Heart right ventricle (tissue), 16 donors: ENCODE measurements at regions not wholly inside any gene's neighbourhood (a gene's known extent, or its start where the extent isn't known, plus 50 kb on each side); places are given as distances from the start of the nearest gene placed in this dataset.

Experiments used
- ATAC-seq, 8 donors: fragments of 200-7000 bp; cut with Tn5 transposase; one replicate each; pipeline ENCODE4 v1.9.1; 2020; ENCODE audit warnings: mild to moderate bottlenecking in 8 of 8, moderate library complexity in 8 of 8, moderate number of reproducible peaks in 1 of 8
- DNase-seq, 2 donors: peaks; one replicate each; pipeline ENCODE4 v3.0.0-alpha.2; 2020
- H3K27ac ChIP-seq, 10 donors: fragments of 200-600 bp; sonication (generic) in 2 of 10; one replicate each; pipeline versions ENCODE4 v1.5.0 to v1.8.0; 2020 to 2022; ENCODE audit warnings: mild to moderate bottlenecking in 3 of 10
- H3K27me3 ChIP-seq, 7 donors: fragments of 200-600 bp; one replicate each; pipeline ENCODE4 v1.8.0; 2021 to 2022; ENCODE audit warnings: mild to moderate bottlenecking in 2 of 7
- H3K36me3 ChIP-seq, 9 donors: fragments of 200-600 bp; sonication (generic) in 1 of 9; one replicate each; pipeline versions ENCODE4 v1.5.0 to v1.8.0; 2020 to 2022; ENCODE audit warnings: mild to moderate bottlenecking in 2 of 9
- H3K4me1 ChIP-seq, 9 donors: fragments of 200-600 bp; sonication (generic) in 1 of 9; one replicate each; pipeline versions ENCODE4 v1.5.0 to v1.8.0; 2020 to 2022; ENCODE audit warnings: mild to moderate bottlenecking in 4 of 9
- H3K4me3 ChIP-seq, 10 donors: fragments of 200-600 bp; sonication (generic) in 2 of 10; one replicate each; pipeline versions ENCODE4 v1.5.0 to v1.8.0; 2020 to 2022; ENCODE audit warnings: mild to moderate bottlenecking in 7 of 10, moderate library complexity in 2 of 10
- H3K9me3 ChIP-seq, 11 donors: fragments of 200-600 bp in 10 of 11; sonication (generic) in 2 of 11; one replicate each; pipeline versions ENCODE4 v1.5.0 to v1.8.0; 2013 to 2022; ENCODE audit warnings: mild to moderate bottlenecking in 2 of 11, control low read depth in 1 of 11, moderate library complexity in 1 of 11
- WGBS, 2 donors: extraction: QIAGEN DNeasy Blood & Tissue Kit; methylation state at CpG; one replicate each; pipeline ENCODE4 v1.1.7; 2013; ENCODE audit warnings: inconsistent platforms in 1 of 2; 5-methylcytosine and 5-hydroxymethylcytosine counted together
- intact Hi-C, 10 donors: fragments of 100-400 bp; cut with DNase I; formaldehyde crosslinking; loops; one replicate each; pipeline versions ENCODE4 v1.11.1 to v1.14.2; 2022
- TF ChIP-seq, protein P1 (sequence below), 9 donors: fragments of 200-600 bp; sonication (generic) in 2 of 9; IDR thresholded peaks; one replicate each; pipeline versions ENCODE4 v1.5.0 to v1.8.0; 2021 to 2022; ENCODE audit warnings: antibody characterized with exemption in 9 of 9, mild to moderate bottlenecking in 5 of 9, moderate library complexity in 1 of 9
- donor health status: Arrhythmogenic right ventricular cardiomyopathy.
- donor health status: ischemic (EF 13 %, LVEDD 7.1; RV severe dilation, severe dysfunction).
- donor health status: healthy with polysubstance abuse.
- donor health status: DM: no; HTN: yes; CAD: no.
- donor health status: DM: no; HTN: no; CAD: no.
- donor health status: ischemic (EF 25% LVEDD 6.9; RV normal size, moderate dysfunction).
- donor health status: ischemic (EF 25% LVEDD 5.7; RV mildly dilated, moderate dysfunction).
- donor health status: healthy.
- donor health status: DM: yes; HTN: yes; CAD: no.
- donor health status: Ischemic cardiomyopathy.
- donor health status: ischemic (EF 35%, LVEDD 5.7; RV mildly dilated, moderate dysfunction).
- donor health status: nonischemic (EF 11% LVEDD 7.7; RV severe dilation, severe dysfunction).
- donor health status: DM: yes; HTN: yes; CAD: no.
- donor health status: PGD.
- donor health status: ischemic (EF 29% LVEDD 5.4; RV normal size, mild dysfunction).
- donor health status: nonischemic (EF 23%, LVEDD 6.1; RV moderate dilation, normal function).

- TF ChIP-seq, protein P1, sequence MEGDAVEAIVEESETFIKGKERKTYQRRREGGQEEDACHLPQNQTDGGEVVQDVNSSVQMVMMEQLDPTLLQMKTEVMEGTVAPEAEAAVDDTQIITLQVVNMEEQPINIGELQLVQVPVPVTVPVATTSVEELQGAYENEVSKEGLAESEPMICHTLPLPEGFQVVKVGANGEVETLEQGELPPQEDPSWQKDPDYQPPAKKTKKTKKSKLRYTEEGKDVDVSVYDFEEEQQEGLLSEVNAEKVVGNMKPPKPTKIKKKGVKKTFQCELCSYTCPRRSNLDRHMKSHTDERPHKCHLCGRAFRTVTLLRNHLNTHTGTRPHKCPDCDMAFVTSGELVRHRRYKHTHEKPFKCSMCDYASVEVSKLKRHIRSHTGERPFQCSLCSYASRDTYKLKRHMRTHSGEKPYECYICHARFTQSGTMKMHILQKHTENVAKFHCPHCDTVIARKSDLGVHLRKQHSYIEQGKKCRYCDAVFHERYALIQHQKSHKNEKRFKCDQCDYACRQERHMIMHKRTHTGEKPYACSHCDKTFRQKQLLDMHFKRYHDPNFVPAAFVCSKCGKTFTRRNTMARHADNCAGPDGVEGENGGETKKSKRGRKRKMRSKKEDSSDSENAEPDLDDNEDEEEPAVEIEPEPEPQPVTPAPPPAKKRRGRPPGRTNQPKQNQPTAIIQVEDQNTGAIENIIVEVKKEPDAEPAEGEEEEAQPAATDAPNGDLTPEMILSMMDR (IDR thresholded peaks at IDR 0.05), result no peak
- Histone ChIP-seq H3K36me3 (no peaks in the 10 kb centered on the region), H3K27me3 (no peaks in the 10 kb centered on the region), H3K4me1 (peaks cover 0 to 30% (median 4%) of the 10 kb centered on the region in 9 donors), H3K4me3 (peak overlapping the region in 1 of 10 donors; percentile 7), H3K27ac (peak overlapping the region in 4 of 10 donors; percentile 6 to 75 (median 51)), H3K9me3 (peaks cover 0 to 6% (median 0%) of the 10 kb centered on the region in 11 donors)
- ATAC-seq, result peak in 5 of 8 donors; percentile 43 to 85 (median 58)
- intact Hi-C loops, result loop anchor here in 2 of 10 donors (10.0 kb wide), 2 partner anchors 55 to 65 kb away; partner anchors contain the start of gene BLID (in 1 of the 2)
- DNase-seq, result no peak
- WGBS, 2 donors, result 52 to 55% methylated on average over 8 of the region's 8 CpGs
Measured at GRCh38 chr11:122179961-122180834, 64.2 kb upstream of the BLID start.

DNA sequence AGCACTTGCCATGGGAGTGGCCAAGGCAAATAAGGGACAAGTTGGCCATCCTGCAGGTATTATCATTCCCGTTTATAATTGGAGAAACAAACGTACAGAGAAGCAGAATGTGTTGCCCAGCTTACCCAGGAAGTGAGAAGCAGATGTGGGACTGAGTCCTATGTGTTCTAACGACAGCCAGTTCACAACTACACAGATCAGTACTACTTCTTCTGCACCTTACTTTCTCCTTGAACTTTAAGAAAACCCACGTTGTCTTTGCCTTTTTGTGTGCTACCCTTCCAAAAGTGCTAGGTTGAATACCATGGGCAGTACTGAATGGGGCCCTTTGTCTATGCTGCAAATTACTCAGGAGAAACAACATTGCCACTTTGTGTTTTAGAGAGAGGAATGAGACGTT, 62.8 kb upstream of the BLID start:
- H3K27me3 ChIP-seq, result no peaks in the 10 kb centered on the region
- H3K4me1 ChIP-seq, result peaks cover 0 to 30% (median 4%) of the 10 kb centered on the region in 9 donors
- DNase-seq (no peak), ATAC-seq (no peak)
- intact Hi-C loops, result loop anchor here in 1 of 10 donors (10.0 kb wide), 1 partner anchor 64 kb away; the partner anchor contains the start of gene BLID
- TF ChIP-seq, protein P1 (IDR thresholded peaks at IDR 0.05), result no peak
- H3K27ac ChIP-seq, result peak overlapping the region in 1 of 10 donors; percentile 75
- H3K36me3 ChIP-seq, result no peaks in the 10 kb centered on the region
- no peaks in the 10 kb centered on the region for H3K9me3 ChIP-seq
- 66 to 75% methylated on average over 5 of the region's 5 CpGs for WGBS, 2 donors
- no peak overlapping the region for H3K4me3 ChIP-seq

DNA sequence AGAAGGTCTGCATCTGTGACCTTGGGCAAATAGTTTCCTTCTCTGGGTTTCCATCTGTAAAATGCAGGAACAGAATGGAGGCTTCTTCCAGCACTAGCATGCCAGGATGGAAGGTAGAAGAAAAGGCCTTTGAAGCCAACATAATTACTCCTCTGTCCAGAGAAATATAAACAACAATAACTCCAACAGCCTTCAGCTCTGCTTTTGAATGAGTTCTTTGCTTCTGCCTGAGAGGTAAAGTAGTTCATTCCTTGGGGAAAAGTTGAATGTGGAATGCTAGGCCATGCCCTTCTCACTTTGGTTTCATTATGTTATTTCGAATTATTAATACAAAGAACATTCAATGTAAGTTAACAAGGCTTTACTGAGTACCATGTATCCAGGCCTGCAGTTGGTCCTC, 61.2 kb upstream of the BLID start:
- H3K27me3 ChIP-seq, result no peaks in the 10 kb centered on the region
- TF ChIP-seq, protein P1 (IDR thresholded peaks at IDR 0.05), result no peak
- DNase-seq (no peak), ATAC-seq (no peak)
- H3K9me3 ChIP-seq, result no peaks in the 10 kb centered on the region
- no peak overlapping the region for H3K4me3 ChIP-seq
- peaks cover 0 to 30% (median 4%) of the 10 kb centered on the region in 9 donors for H3K4me1 ChIP-seq
- no peak overlapping the region for H3K27ac ChIP-seq
- intact Hi-C loops, result loop anchor here in 1 of 10 donors (10.0 kb wide), 1 partner anchor 62 kb away; the partner anchor contains the start of gene BLID
- 87 to 96% methylated on average over 1 of the region's 1 CpG for WGBS, 2 donors
- H3K36me3 ChIP-seq, result no peaks in the 10 kb centered on the region

GRCh38 chr11:122176651-122177050, 60.6 kb upstream of the BLID start:
- H3K36me3 ChIP-seq, result no peaks in the 10 kb centered on the region
- H3K27ac ChIP-seq, result no peak overlapping the region
- peaks cover 0 to 26% (median 4%) of the 10 kb centered on the region in 9 donors for H3K4me1 ChIP-seq
- no peaks in the 10 kb centered on the region for H3K9me3 ChIP-seq
- no peaks in the 10 kb centered on the region for H3K27me3 ChIP-seq
- intact Hi-C loops, result loop anchor here in 1 of 10 donors (10.0 kb wide), 1 partner anchor 62 kb away; the partner anchor contains the start of gene BLID
- ATAC-seq (no peak), DNase-seq (no peak)
- TF ChIP-seq, protein P1 (IDR thresholded peaks at IDR 0.05), result no peak
- H3K4me3 ChIP-seq, result no peak overlapping the region
- 91 to 95% methylated on average over 3 of the region's 3 CpGs for WGBS, 2 donors
